ENCODE measurements at regions not wholly inside any gene's neighbourhood (a gene's known extent, or its start where the extent isn't known, plus 50 kb on each side); places are given as distances from the start of the nearest gene placed in this dataset.
"Not testable (repeated sequence)": the region's sequence is repeated elsewhere in the genome, so short reads cannot be mapped to it uniquely, and the experiment has no call there.

- Histone ChIP-seq H3K4me3 (ENCODE audit: low read depth, low read length) (no peak overlapping the region), H3K36me3 (ENCODE audit: control insufficient read depth, insufficient read depth, low read length) (no peaks in the 10 kb centered on the region), H3K27me3 (ENCODE audit: control insufficient read depth, insufficient read depth, low read length) (no peaks in the 10 kb centered on the region)
- no peak for DNase-seq (ENCODE audit: low read depth)
- no peak for TF ChIP-seq CTCF (IDR thresholded peaks at IDR 0.05; ENCODE audit: insufficient read depth, low read length, poor library complexity, severe bottlenecking)
Measured at GRCh38 chr2:13686262-13686661, 946.3 kb upstream of the LRATD1 start.

GRCh38 chr2:13694673-13695072, 937.8 kb upstream of the LRATD1 start:
- no peak for TF ChIP-seq CTCF (IDR thresholded peaks at IDR 0.05; ENCODE audit: insufficient read depth, low read length, poor library complexity, severe bottlenecking)
- no peak for DNase-seq (ENCODE audit: low read depth)
- H3K4me3 ChIP-seq (ENCODE audit: low read depth, low read length) = no peak overlapping the region
- no peaks in the 10 kb centered on the region for H3K27me3 ChIP-seq (ENCODE audit: control insufficient read depth, insufficient read depth, low read length)
- H3K36me3 ChIP-seq (ENCODE audit: control insufficient read depth, insufficient read depth, low read length) = no peaks in the 10 kb centered on the region

- no peaks in the 10 kb centered on the region for H3K36me3 ChIP-seq (ENCODE audit: control insufficient read depth, insufficient read depth, low read length)
- no peak overlapping the region for H3K4me3 ChIP-seq (ENCODE audit: low read depth, low read length)
- no peak for DNase-seq (ENCODE audit: low read depth)
- no peak for TF ChIP-seq CTCF (IDR thresholded peaks at IDR 0.05; ENCODE audit: insufficient read depth, low read length, poor library complexity, severe bottlenecking)
- no peaks in the 10 kb centered on the region for H3K27me3 ChIP-seq (ENCODE audit: control insufficient read depth, insufficient read depth, low read length)
Measured at GRCh38 chr2:13696601-13697000, 935.9 kb upstream of the LRATD1 start.

- Histone ChIP-seq H3K27me3 (ENCODE audit: control insufficient read depth, insufficient read depth, low read length) (no peaks in the 10 kb centered on the region), H3K36me3 (ENCODE audit: control insufficient read depth, insufficient read depth, low read length) (no peaks in the 10 kb centered on the region), H3K4me3 (ENCODE audit: low read depth, low read length) (no peak overlapping the region)
- DNase-seq (ENCODE audit: low read depth) = no peak
- TF ChIP-seq CTCF (IDR thresholded peaks at IDR 0.05; ENCODE audit: insufficient read depth, low read length, poor library complexity, severe bottlenecking) = no peak
Measured at GRCh38 chr2:13698847-13699246, 933.7 kb upstream of the LRATD1 start.

GRCh38 chr2:13699939-13700338, 932.6 kb upstream of the LRATD1 start:
- H3K27me3 ChIP-seq (ENCODE audit: control insufficient read depth, insufficient read depth, low read length); H3K4me3 ChIP-seq (ENCODE audit: low read depth, low read length); H3K36me3 ChIP-seq (ENCODE audit: control insufficient read depth, insufficient read depth, low read length); DNase-seq (ENCODE audit: low read depth): not testable (repeated sequence)

GRCh38 chr2:13711154-13711553, 921.4 kb upstream of the LRATD1 start:
- no peak for DNase-seq (ENCODE audit: low read depth)
- H3K4me3 ChIP-seq (ENCODE audit: low read depth, low read length) = no peak overlapping the region
- no peak for TF ChIP-seq CTCF (IDR thresholded peaks at IDR 0.05; ENCODE audit: insufficient read depth, low read length, poor library complexity, severe bottlenecking)
- no peaks in the 10 kb centered on the region for H3K36me3 ChIP-seq (ENCODE audit: control insufficient read depth, insufficient read depth, low read length)
- H3K27me3 ChIP-seq (ENCODE audit: control insufficient read depth, insufficient read depth, low read length) = no peaks in the 10 kb centered on the region

Data from kidney epithelial cell (primary cell).